ENCODE measurements at regions not wholly inside any gene's neighbourhood (a gene's known extent, or its start where the extent isn't known, plus 50 kb on each side); places are given as distances from the start of the nearest gene placed in this dataset.
A peak's percentile ranks its signal among the peaks of the same experiment; 100 is the strongest.

GRCh38 chr17:6187836-6188235 lies 117.7 kb downstream of the WSCD1 start:
- no peak overlapping the region for H3K4me3 ChIP-seq
- no peaks in the 10 kb centered on the region for H3K9me3 ChIP-seq
- H3K4me1 ChIP-seq = no peaks in the 10 kb centered on the region
- no peaks in the 10 kb centered on the region for H3K36me3 ChIP-seq
- H3K27ac ChIP-seq = no peak overlapping the region
- peak; percentile 18 to 64 for DNase-seq (ENCODE audit: low spot score in 2 of 2)
- TF ChIP-seq CTCF (IDR thresholded peaks at IDR 0.05) (no peak), POLR2A (IDR thresholded peaks at IDR 0.05) (no peak), EP300 (IDR thresholded peaks at IDR 0.05) (no peak), POLR2AphosphoS5 (IDR thresholded peaks at IDR 0.05) (no peak)
- peaks cover 23% of the 10 kb centered on the region for H3K27me3 ChIP-seq
- WGBS = 24% methylated on average over 10 of the region's 10 CpGs

GRCh38 chr17:6186998-6187397 lies 116.8 kb downstream of the WSCD1 start:
- H3K4me3 ChIP-seq = no peak overlapping the region
- H3K9me3 ChIP-seq = no peaks in the 10 kb centered on the region
- H3K36me3 ChIP-seq = no peaks in the 10 kb centered on the region
- H3K27ac ChIP-seq = no peak overlapping the region
- H3K27me3 ChIP-seq = peaks cover 22% of the 10 kb centered on the region
- DNase-seq (ENCODE audit: low spot score in 2 of 2) = peak in 1 of 2 donors; percentile 5
- H3K4me1 ChIP-seq = no peaks in the 10 kb centered on the region
- TF ChIP-seq EP300 (IDR thresholded peaks at IDR 0.05) (no peak), POLR2AphosphoS5 (IDR thresholded peaks at IDR 0.05) (no peak)
- WGBS = no CpG with 5 or more reads among the region's 1 CpG

- TF ChIP-seq CTCF (IDR thresholded peaks at IDR 0.05) (no peak), EP300 (IDR thresholded peaks at IDR 0.05) (no peak), POLR2A (IDR thresholded peaks at IDR 0.05) (no peak), POLR2AphosphoS5 (IDR thresholded peaks at IDR 0.05) (no peak)
- no peak for DNase-seq (ENCODE audit: low spot score in 2 of 2)
- Histone ChIP-seq H3K4me1 (no peaks in the 10 kb centered on the region), H3K36me3 (no peaks in the 10 kb centered on the region), H3K27ac (no peak overlapping the region), H3K9me3 (no peaks in the 10 kb centered on the region), H3K27me3 (peaks cover 4% of the 10 kb centered on the region), H3K4me3 (no peak overlapping the region)
- 98% methylated on average over 3 of the region's 3 CpGs for WGBS
Measured at GRCh38 chr17:6184508-6184907, 114.3 kb downstream of the WSCD1 start.

DNA sequence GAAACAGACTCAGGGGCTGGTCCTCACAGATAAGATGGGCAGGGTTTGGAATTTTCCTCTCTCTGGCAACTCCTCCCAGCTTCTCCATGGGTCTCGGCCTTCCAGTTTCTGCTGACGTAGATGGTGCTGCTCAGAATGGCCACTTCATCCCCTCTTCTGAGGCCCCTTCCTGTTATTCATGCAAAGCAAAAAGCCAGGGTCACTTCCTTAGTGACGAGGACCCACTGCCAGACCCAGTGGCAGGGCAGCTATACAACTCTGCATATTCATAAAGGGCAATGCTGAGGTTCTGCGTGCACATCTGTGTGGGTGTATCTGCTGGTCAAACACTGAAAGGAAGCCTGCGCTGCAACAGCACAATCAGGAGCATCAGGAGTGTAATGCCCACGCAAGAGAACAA lies 108.8 kb downstream of the WSCD1 start:
- no peaks in the 10 kb centered on the region for H3K27me3 ChIP-seq
- H3K9me3 ChIP-seq = no peaks in the 10 kb centered on the region
- H3K4me3 ChIP-seq = no peak overlapping the region
- no peak overlapping the region for H3K27ac ChIP-seq
- TF ChIP-seq CTCF (IDR thresholded peaks at IDR 0.05) = no peak
- no peak for TF ChIP-seq EP300 (IDR thresholded peaks at IDR 0.05)
- no peak for TF ChIP-seq POLR2AphosphoS5 (IDR thresholded peaks at IDR 0.05)
- 58% methylated on average over 6 of the region's 6 CpGs for WGBS
- no peaks in the 10 kb centered on the region for H3K4me1 ChIP-seq
- H3K36me3 ChIP-seq = no peaks in the 10 kb centered on the region
- peak in 1 of 2 donors; percentile 21 for DNase-seq (ENCODE audit: low spot score in 2 of 2)

DNA sequence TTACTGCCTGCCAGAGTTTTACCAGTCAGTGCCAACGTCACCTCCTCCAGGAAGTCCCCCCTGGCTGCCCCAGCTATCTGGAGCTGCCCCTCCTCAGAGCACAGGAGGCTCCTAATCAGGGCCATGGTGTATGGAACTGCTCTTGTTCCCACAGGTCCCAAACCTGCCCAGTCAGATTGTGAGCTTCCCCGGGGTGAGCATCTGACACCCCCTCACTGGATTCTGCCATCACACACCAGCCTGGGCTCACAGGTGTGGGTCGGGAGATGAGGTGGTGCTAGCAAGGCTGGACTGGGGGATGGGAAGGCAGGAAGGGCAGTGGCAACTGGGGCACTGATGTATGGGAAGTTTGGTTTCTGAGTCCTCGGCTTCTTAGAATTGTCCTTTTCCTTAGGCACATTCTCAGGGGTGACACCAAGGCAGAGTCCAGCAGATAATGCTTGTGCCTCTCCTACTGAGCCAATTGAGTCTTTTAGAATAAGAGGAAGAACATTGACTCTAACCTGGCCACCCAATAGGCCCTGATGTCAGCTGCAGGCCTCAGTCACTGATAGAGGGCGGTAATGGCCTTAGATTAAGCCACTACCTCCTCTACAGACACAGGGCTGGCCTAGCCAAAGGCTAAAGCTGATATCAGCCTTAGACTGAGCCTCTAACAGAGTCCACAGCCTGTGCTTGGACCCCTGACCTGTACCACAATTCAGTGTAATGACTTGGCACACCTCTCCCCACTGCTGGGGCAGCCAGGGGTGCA lies 107.9 kb downstream of the WSCD1 start:
- no peak for TF ChIP-seq POLR2A (IDR thresholded peaks at IDR 0.05)
- TF ChIP-seq EP300 (IDR thresholded peaks at IDR 0.05) = no peak
- no peak for TF ChIP-seq POLR2AphosphoS5 (IDR thresholded peaks at IDR 0.05)
- no peak for TF ChIP-seq CTCF (IDR thresholded peaks at IDR 0.05)
- H3K27ac ChIP-seq = no peak overlapping the region
- H3K27me3 ChIP-seq = no peaks in the 10 kb centered on the region
- H3K4me1 ChIP-seq = no peaks in the 10 kb centered on the region
- H3K4me3 ChIP-seq = no peak overlapping the region
- DNase-seq (ENCODE audit: low spot score in 2 of 2) = no peak
- no peaks in the 10 kb centered on the region for H3K36me3 ChIP-seq
- WGBS = 92% methylated on average over 2 of the region's 5 CpGs
- no peaks in the 10 kb centered on the region for H3K9me3 ChIP-seq

All from suprapubic skin (tissue), 4 donors.